GM21717 (cell line): ENCODE measurements at regions not wholly inside any gene's neighbourhood (a gene's known extent, or its start where the extent isn't known, plus 50 kb on each side); places are given as distances from the start of the nearest gene placed in this dataset.
"Not testable (repeated sequence)": the region's sequence is repeated elsewhere in the genome, so short reads cannot be mapped to it uniquely, and the experiment has no call there.

Experiments used
- ATAC-seq: cut with Tn5 transposase; IDR thresholded peaks from one replicate; pipeline ENCODE4 v1.9.1; 2021; ENCODE audit warnings: mild to moderate bottlenecking, moderate library complexity; ENCODE audit not compliant: unreplicated experiment

GRCh38 chr12:97005174-97005573 lies 98.1 kb downstream of the NEDD1 start:
- no peak for ATAC-seq

- ATAC-seq: no peak
Measured at GRCh38 chr12:97005646-97006045, 98.6 kb downstream of the NEDD1 start.

GRCh38 chr12:97006585-97006984 lies 99.5 kb downstream of the NEDD1 start:
- no peak for ATAC-seq

GRCh38 chr12:97016163-97016562 lies 109.1 kb downstream of the NEDD1 start:
- ATAC-seq: no peak

GRCh38 chr12:97017213-97017612 lies 110.2 kb downstream of the NEDD1 start:
- ATAC-seq: no peak

- no peak for ATAC-seq
Measured at GRCh38 chr12:97022536-97023230, 115.6 kb downstream of the NEDD1 start.

- ATAC-seq: no peak
Measured at GRCh38 chr12:97024393-97024792, 117.3 kb downstream of the NEDD1 start.

- no peak for ATAC-seq
Measured at GRCh38 chr12:97026901-97027300, 119.8 kb downstream of the NEDD1 start.

GRCh38 chr12:97027482-97027881 lies 120.4 kb downstream of the NEDD1 start:
- no peak for ATAC-seq

GRCh38 chr12:97038131-97038530 lies 131.1 kb downstream of the NEDD1 start:
- no peak for ATAC-seq

- ATAC-seq: no peak
Measured at GRCh38 chr12:97038834-97039233, 131.8 kb downstream of the NEDD1 start.

- no peak for ATAC-seq
Measured at GRCh38 chr12:97046901-97047300, 139.8 kb downstream of the NEDD1 start.

GRCh38 chr12:97047361-97047760 lies 140.3 kb downstream of the NEDD1 start:
- no peak for ATAC-seq

- ATAC-seq: no peak
Measured at GRCh38 chr12:97048421-97049035, 141.5 kb downstream of the NEDD1 start.

GRCh38 chr12:97050509-97050908 lies 143.5 kb downstream of the NEDD1 start:
- ATAC-seq: no peak

- no peak for ATAC-seq
Measured at GRCh38 chr12:97051341-97051740, 144.3 kb downstream of the NEDD1 start.

GRCh38 chr12:97061171-97061570 lies 154.1 kb downstream of the NEDD1 start:
- no peak for ATAC-seq

- ATAC-seq: no peak
Measured at GRCh38 chr12:97063292-97063935, 156.4 kb downstream of the NEDD1 start.

- no peak for ATAC-seq
Measured at GRCh38 chr12:97075161-97075933, 168.3 kb downstream of the NEDD1 start.

GRCh38 chr12:97075934-97076630 lies 169.0 kb downstream of the NEDD1 start:
- ATAC-seq: no peak

- not testable (repeated sequence) for ATAC-seq
Measured at GRCh38 chr12:97076912-97077311, 169.9 kb downstream of the NEDD1 start.
